ENCODE measurements at regions not wholly inside any gene's neighbourhood (a gene's known extent, or its start where the extent isn't known, plus 50 kb on each side); places are given as distances from the start of the nearest gene placed in this dataset.

DNA sequence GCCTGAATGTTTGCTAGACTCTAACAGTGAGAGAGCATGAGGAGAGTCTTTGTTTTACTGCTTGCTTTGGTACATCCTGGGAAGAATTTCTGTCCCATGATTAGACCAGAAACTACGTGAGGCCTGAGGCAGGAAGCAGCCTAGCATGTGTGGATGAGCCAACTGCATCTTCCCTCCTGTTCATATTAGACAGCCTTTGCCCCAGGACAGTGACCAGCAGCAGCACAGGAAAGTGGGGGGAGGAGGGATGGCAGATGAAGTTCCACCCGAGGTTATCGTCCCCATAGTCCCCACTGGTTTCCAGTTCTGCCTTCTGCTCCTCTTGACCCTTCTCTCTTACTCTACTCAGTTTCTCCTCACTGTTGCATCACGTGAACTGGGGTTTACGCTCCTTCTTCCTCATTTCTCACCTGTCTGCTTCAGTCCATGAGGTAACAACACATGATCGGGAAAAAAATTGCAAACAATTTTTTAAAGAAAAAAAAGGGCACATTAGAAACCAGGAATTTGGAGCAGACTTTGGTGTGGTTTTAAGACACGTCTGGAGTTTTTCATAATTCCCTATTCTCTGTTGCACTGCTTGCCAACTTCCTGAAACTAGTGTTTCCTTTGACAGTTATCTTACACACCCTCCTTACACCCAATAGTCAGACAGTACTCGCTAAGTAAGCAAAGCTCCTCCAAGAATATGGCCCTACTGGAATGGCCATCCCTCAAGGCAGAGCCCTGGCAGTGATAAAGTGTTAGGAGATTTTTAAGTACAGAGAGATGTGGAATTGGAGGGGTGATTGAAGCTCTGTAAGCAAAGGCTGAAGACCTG is 84.1 kb downstream of the SNX18 start:
- no peak for DNase-seq

All from NCI-H1930 (cell line).